Vagina (tissue), 2 donors: ENCODE measurements at regions not wholly inside any gene's neighbourhood (a gene's known extent, or its start where the extent isn't known, plus 50 kb on each side); places are given as distances from the start of the nearest gene placed in this dataset.

Experiments
- DNase-seq, 2 donors: peaks; one replicate each; pipeline ENCODE4 v3.0.0-alpha.2; 2017; ENCODE audit errors: extremely low spot score in 2 of 2
- H3K27ac ChIP-seq: fragments of 200-600 bp; sonication (generic); one replicate; pipeline ENCODE4 v1.5.1; 2019
- H3K27me3 ChIP-seq: fragments of 200-600 bp; sonication (generic); one replicate; pipeline ENCODE4 v1.5.1; 2019
- H3K36me3 ChIP-seq, 2 donors: fragments of 200-600 bp; sonication (generic); one replicate each; pipeline ENCODE4 v1.5.1; 2017 to 2019
- H3K4me1 ChIP-seq: fragments of 200-600 bp; sonication (generic); one replicate; pipeline ENCODE4 v1.5.1; 2019
- H3K4me3 ChIP-seq, 2 donors: fragments of 200-600 bp; sonication (generic); 1 replicate in 1 of 2; 2 replicates in 1 of 2; pipeline ENCODE4 v1.5.1; 2016 to 2019
- H3K9me3 ChIP-seq: fragments of 200-600 bp; sonication (generic); one replicate; pipeline ENCODE4 v1.5.1; 2019
- CTCF ChIP-seq, 3 experiments: fragments of 450-650 bp in 2 of 3; fragments of 200-600 bp in 1 of 3; sonication (generic) in 1 of 3; IDR thresholded peaks; one replicate each; pipeline ENCODE4 v1.5.1; 2017 to 2019; ENCODE audit warnings: antibody characterized with exemption in 3 of 3, mild to moderate bottlenecking in 2 of 3, moderate library complexity in 2 of 3
- POLR2A ChIP-seq, 2 donors: fragments of 450-650 bp; IDR thresholded peaks; one replicate each; pipeline ENCODE4 v1.6.1; 2017; ENCODE audit warnings: antibody characterized with exemption in 2 of 2, mild to moderate bottlenecking in 2 of 2, moderate library complexity in 2 of 2
- POLR2AphosphoS5 ChIP-seq, 2 donors: sonication (generic); formaldehyde crosslinking; IDR thresholded peaks; one replicate each; pipeline ENCODE4 v1.9.0; 2017; ENCODE audit warnings: antibody characterized with exemption in 2 of 2, mild to moderate bottlenecking in 2 of 2, low read depth in 1 of 2; ENCODE audit not compliant: insufficient read depth in 1 of 2
- intact Hi-C: fragments of 100-400 bp; cut with DNase I; formaldehyde crosslinking; loops from one replicate; pipeline ENCODE4 v1.15.1; 2023

DNA sequence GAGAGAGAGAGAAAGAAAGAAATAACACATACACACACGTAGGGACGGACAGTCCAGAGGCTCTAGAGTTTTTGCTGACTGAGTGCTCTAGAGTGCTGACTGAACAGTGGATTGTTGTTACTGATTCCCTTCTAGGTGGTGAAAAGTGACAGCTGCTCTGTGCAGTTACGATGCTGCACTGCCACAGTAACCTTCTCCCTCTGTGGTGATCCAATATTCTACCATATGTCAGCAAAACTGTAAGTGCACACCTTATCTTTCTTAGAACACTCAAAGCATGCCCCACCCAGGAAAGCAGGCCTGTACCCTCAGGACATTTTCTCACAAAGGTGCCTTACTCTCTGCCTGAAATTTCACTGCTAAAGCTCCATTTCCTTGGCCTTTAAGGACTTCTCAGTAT lies 1023.5 kb downstream of the TYW1 start:
- Histone ChIP-seq H3K9me3 (no peaks in the 10 kb centered on the region), H3K4me1 (no peaks in the 10 kb centered on the region), H3K27ac (no peak overlapping the region), H3K36me3 (no peaks in the 10 kb centered on the region), H3K27me3 (no peaks in the 10 kb centered on the region), H3K4me3 (no peak overlapping the region)
- TF ChIP-seq POLR2A (IDR thresholded peaks at IDR 0.05) = no peak
- no peak for TF ChIP-seq CTCF (IDR thresholded peaks at IDR 0.05)
- TF ChIP-seq POLR2AphosphoS5 (IDR thresholded peaks at IDR 0.05; ENCODE audit: insufficient read depth in 1 of 2, low read depth in 1 of 2) = no peak
- intact Hi-C loops = no loop called here
- DNase-seq = no peak

- DNase-seq = no peak
- H3K9me3 ChIP-seq = no peaks in the 10 kb centered on the region
- intact Hi-C loops = no loop called here
- H3K36me3 ChIP-seq = no peaks in the 10 kb centered on the region
- no peaks in the 10 kb centered on the region for H3K4me1 ChIP-seq
- H3K27ac ChIP-seq = no peak overlapping the region
- H3K27me3 ChIP-seq = no peaks in the 10 kb centered on the region
- no peak for TF ChIP-seq POLR2A (IDR thresholded peaks at IDR 0.05)
- TF ChIP-seq POLR2AphosphoS5 (IDR thresholded peaks at IDR 0.05; ENCODE audit: insufficient read depth in 1 of 2, low read depth in 1 of 2) = no peak
- TF ChIP-seq CTCF (IDR thresholded peaks at IDR 0.05) = no peak
- H3K4me3 ChIP-seq = no peak overlapping the region
These were observed 1028.7 kb downstream of the TYW1 start for GRCh38 chr7:68025369-68025768.

- Histone ChIP-seq H3K36me3 (no peaks in the 10 kb centered on the region), H3K9me3 (no peaks in the 10 kb centered on the region), H3K4me1 (no peaks in the 10 kb centered on the region), H3K4me3 (no peak overlapping the region), H3K27ac (no peak overlapping the region), H3K27me3 (no peaks in the 10 kb centered on the region)
- intact Hi-C loops = no loop called here
- TF ChIP-seq CTCF (IDR thresholded peaks at IDR 0.05) (no peak), POLR2AphosphoS5 (IDR thresholded peaks at IDR 0.05; ENCODE audit: insufficient read depth in 1 of 2, low read depth in 1 of 2) (no peak), POLR2A (IDR thresholded peaks at IDR 0.05) (no peak)
- DNase-seq = no peak
These were observed 1033.9 kb downstream of the TYW1 start for GRCh38 chr7:68030530-68030929.

DNA sequence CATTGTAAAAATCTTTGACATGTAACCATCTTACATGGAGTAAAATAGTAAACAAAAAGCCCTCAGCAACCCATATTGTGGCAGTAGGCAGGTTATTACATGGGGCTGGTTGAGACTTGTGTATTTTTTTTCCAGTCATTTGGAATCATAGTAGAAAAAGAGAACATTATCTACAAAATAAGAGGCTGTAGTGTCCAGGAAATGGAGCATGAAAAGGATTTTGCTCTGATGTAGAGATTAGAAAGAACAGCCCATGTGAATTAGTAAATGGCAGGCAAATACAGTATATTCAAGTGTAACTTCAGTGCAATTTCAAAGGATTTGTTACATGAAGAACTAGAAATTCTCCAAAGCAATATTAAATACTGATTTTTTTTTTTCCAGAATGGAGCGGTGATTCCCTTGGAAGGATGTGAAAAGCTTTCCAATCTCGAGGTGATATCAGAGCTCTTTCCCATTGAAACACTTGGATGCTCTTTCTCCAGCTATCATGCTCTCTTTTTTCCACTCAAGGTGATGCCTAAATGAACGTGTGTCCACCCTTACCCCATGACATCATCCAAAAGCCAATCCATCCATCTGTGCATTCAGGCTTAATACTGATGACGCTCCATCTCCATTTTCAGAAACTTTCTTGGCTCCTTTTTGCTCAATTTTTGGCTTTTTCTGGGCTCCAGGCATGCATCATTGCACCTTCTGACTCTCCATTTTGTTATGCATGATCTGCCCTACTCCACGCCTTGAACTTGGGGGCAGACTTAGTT lies 1034.7 kb downstream of the TYW1 start:
- intact Hi-C loops = no loop called here
- H3K4me3 ChIP-seq = no peak overlapping the region
- H3K27me3 ChIP-seq = no peaks in the 10 kb centered on the region
- no peaks in the 10 kb centered on the region for H3K4me1 ChIP-seq
- H3K36me3 ChIP-seq = no peaks in the 10 kb centered on the region
- no peak overlapping the region for H3K27ac ChIP-seq
- DNase-seq = no peak
- H3K9me3 ChIP-seq = no peaks in the 10 kb centered on the region
- TF ChIP-seq CTCF (IDR thresholded peaks at IDR 0.05) = no peak
- no peak for TF ChIP-seq POLR2A (IDR thresholded peaks at IDR 0.05)
- no peak for TF ChIP-seq POLR2AphosphoS5 (IDR thresholded peaks at IDR 0.05; ENCODE audit: insufficient read depth in 1 of 2, low read depth in 1 of 2)

GRCh38 chr7:68038621-68039314 lies 1042.1 kb downstream of the TYW1 start:
- no peak for TF ChIP-seq CTCF (IDR thresholded peaks at IDR 0.05)
- no peak for TF ChIP-seq POLR2A (IDR thresholded peaks at IDR 0.05)
- no peak for TF ChIP-seq POLR2AphosphoS5 (IDR thresholded peaks at IDR 0.05; ENCODE audit: insufficient read depth in 1 of 2, low read depth in 1 of 2)
- Histone ChIP-seq H3K4me3 (no peak overlapping the region), H3K9me3 (no peaks in the 10 kb centered on the region), H3K27ac (no peak overlapping the region), H3K36me3 (no peaks in the 10 kb centered on the region), H3K27me3 (no peaks in the 10 kb centered on the region), H3K4me1 (no peaks in the 10 kb centered on the region)
- intact Hi-C loops = no loop called here
- no peak for DNase-seq
